SU-DHL-6 (cell line): ENCODE measurements at regions not wholly inside any gene's neighbourhood (a gene's known extent, or its start where the extent isn't known, plus 50 kb on each side); places are given as distances from the start of the nearest gene placed in this dataset.

Experiments
- H2AFZ ChIP-seq: fragments of 200-600 bp; sonication (generic); 2 replicates; pipeline ENCODE4 v1.6.1; 2014; ENCODE audit warnings: low read depth, mild to moderate bottlenecking, moderate library complexity, mixed read lengths, antibody characterized with exemption, low read length; ENCODE audit not compliant: severe bottlenecking
- H3F3A ChIP-seq: fragments of 200-600 bp; shearing (Covaris generic); 2 replicates; pipeline ENCODE4 v1.6.0; 2016; ENCODE audit warnings: antibody characterized with exemption, mild to moderate bottlenecking; ENCODE audit not compliant: insufficient read depth
- H3K27ac ChIP-seq: fragments of 200-600 bp; sonication (generic); 2 replicates; pipeline ENCODE4 v1.5.1; 2016; ENCODE audit warnings: low read depth, mild to moderate bottlenecking, low read length, moderate library complexity, mixed read lengths
- H3K27me3 ChIP-seq: fragments of 200-600 bp; sonication (generic), shearing (Covaris generic); 2 replicates; pipeline ENCODE4 v1.6.0; 2014; ENCODE audit warnings: mild to moderate bottlenecking, low read length
- H3K36me3 ChIP-seq: fragments of 200-600 bp; sonication (generic); 2 replicates; pipeline ENCODE4 v1.6.1; 2014; ENCODE audit warnings: mild to moderate bottlenecking, low read length, mixed read lengths
- H3K4me2 ChIP-seq: fragments of 300-600, 200-600 bp; shearing (Covaris generic), sonication (generic); 2 replicates; pipeline ENCODE4 v1.6.0; 2014; ENCODE audit warnings: low read length, low read depth, mild to moderate bottlenecking; ENCODE audit not compliant: poor library complexity, severe bottlenecking
- H3K4me3 ChIP-seq: fragments of 200-600 bp; sonication (generic); 2 replicates; pipeline ENCODE4 v1.5.1; 2014; ENCODE audit warnings: antibody characterized with exemption, low read length, mild to moderate bottlenecking, mixed read lengths; ENCODE audit not compliant: insufficient read depth, poor library complexity, severe bottlenecking
- H3K79me2 ChIP-seq: fragments of 200-600 bp; sonication (generic); 2 replicates; pipeline ENCODE4 v1.6.1; 2014; ENCODE audit warnings: mild to moderate bottlenecking, low read length, moderate library complexity; ENCODE audit not compliant: insufficient read depth
- H3K9ac ChIP-seq: fragments of 200-600 bp; sonication (generic); 2 replicates; pipeline ENCODE4 v1.7.0; 2014; ENCODE audit warnings: mild to moderate bottlenecking, low read length
- H3K9me2 ChIP-seq: fragments of 200-600 bp; sonication (generic); replicated peaks from 2 replicates; pipeline ENCODE4 v1.6.1; 2014; ENCODE audit warnings: low read length; ENCODE audit not compliant: insufficient read depth
- H3K9me3 ChIP-seq: fragments of 200-600 bp; sonication (generic); 2 replicates; pipeline ENCODE4 v1.6.1; 2014; ENCODE audit warnings: low read length, mixed read lengths; ENCODE audit not compliant: insufficient read depth
- H4K20me1 ChIP-seq: fragments of 200-600 bp; sonication (generic); 2 replicates; pipeline ENCODE4 v1.6.1; 2014; ENCODE audit warnings: low read depth, mild to moderate bottlenecking, antibody characterized with exemption, low read length, moderate library complexity, mixed read lengths
- EZH2phosphoT487 ChIP-seq: fragments of 200-600 bp; sonication (generic), shearing (Covaris generic); conservative IDR thresholded peaks from 2 replicates; pipeline ENCODE4 v1.6.1; 2018; ENCODE audit warnings: mild to moderate bottlenecking, antibody characterized with exemption, low read length, moderate library complexity, mixed read lengths
- TF ChIP-seq, protein P1 (sequence below): fragments of 200-600 bp; sonication (generic); IDR thresholded peaks from one replicate; pipeline ENCODE4 v1.5.1; 2017; ENCODE audit warnings: antibody characterized with exemption, mild to moderate bottlenecking, low read length, moderate library complexity; ENCODE audit not compliant: insufficient read depth, poor library complexity, severe bottlenecking

GRCh38 chr4:36852856-36853255 lies 391.7 kb upstream of the NWD2 start:
- Histone ChIP-seq H3K4me3 (no peak overlapping the region), H3K9me2 (no peaks in the 10 kb centered on the region), H3K79me2 (no peaks in the 10 kb centered on the region), H4K20me1 (no peaks in the 10 kb centered on the region), H3K27me3 (no peaks in the 10 kb centered on the region), H3K27ac (no peak overlapping the region), H2AFZ (no peak overlapping the region), H3K9ac (no peak overlapping the region), H3F3A (no peaks in the 10 kb centered on the region), H3K36me3 (no peaks in the 10 kb centered on the region), H3K4me2 (no peak overlapping the region), H3K9me3 (no peaks in the 10 kb centered on the region)
- TF ChIP-seq, protein P1, sequence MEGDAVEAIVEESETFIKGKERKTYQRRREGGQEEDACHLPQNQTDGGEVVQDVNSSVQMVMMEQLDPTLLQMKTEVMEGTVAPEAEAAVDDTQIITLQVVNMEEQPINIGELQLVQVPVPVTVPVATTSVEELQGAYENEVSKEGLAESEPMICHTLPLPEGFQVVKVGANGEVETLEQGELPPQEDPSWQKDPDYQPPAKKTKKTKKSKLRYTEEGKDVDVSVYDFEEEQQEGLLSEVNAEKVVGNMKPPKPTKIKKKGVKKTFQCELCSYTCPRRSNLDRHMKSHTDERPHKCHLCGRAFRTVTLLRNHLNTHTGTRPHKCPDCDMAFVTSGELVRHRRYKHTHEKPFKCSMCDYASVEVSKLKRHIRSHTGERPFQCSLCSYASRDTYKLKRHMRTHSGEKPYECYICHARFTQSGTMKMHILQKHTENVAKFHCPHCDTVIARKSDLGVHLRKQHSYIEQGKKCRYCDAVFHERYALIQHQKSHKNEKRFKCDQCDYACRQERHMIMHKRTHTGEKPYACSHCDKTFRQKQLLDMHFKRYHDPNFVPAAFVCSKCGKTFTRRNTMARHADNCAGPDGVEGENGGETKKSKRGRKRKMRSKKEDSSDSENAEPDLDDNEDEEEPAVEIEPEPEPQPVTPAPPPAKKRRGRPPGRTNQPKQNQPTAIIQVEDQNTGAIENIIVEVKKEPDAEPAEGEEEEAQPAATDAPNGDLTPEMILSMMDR, result no peak
- TF ChIP-seq EZH2phosphoT487, result no peak

GRCh38 chr4:36854554-36854953 lies 390.0 kb upstream of the NWD2 start:
- Histone ChIP-seq H3K27me3 (no peaks in the 10 kb centered on the region), H2AFZ (no peak overlapping the region), H3K4me3 (no peak overlapping the region), H3K9me2 (no peaks in the 10 kb centered on the region), H3K79me2 (no peaks in the 10 kb centered on the region), H3K27ac (no peak overlapping the region), H3K9ac (no peak overlapping the region), H3K9me3 (no peaks in the 10 kb centered on the region), H4K20me1 (no peaks in the 10 kb centered on the region), H3K36me3 (no peaks in the 10 kb centered on the region), H3F3A (no peaks in the 10 kb centered on the region), H3K4me2 (no peak overlapping the region)
- TF ChIP-seq, protein P1, result no peak
- no peak for TF ChIP-seq EZH2phosphoT487

- Histone ChIP-seq H2AFZ (no peak overlapping the region), H3F3A (no peaks in the 10 kb centered on the region), H3K79me2 (no peaks in the 10 kb centered on the region), H3K9ac (no peak overlapping the region), H4K20me1 (no peaks in the 10 kb centered on the region), H3K9me2 (no peaks in the 10 kb centered on the region), H3K27me3 (no peaks in the 10 kb centered on the region), H3K9me3 (no peaks in the 10 kb centered on the region), H3K27ac (no peak overlapping the region), H3K4me3 (no peak overlapping the region), H3K36me3 (no peaks in the 10 kb centered on the region), H3K4me2 (no peak overlapping the region)
- TF ChIP-seq EZH2phosphoT487, result no peak
- TF ChIP-seq, protein P1, result no peak
Observed at GRCh38 chr4:36863601-36864000, 380.9 kb upstream of the NWD2 start.

DNA sequence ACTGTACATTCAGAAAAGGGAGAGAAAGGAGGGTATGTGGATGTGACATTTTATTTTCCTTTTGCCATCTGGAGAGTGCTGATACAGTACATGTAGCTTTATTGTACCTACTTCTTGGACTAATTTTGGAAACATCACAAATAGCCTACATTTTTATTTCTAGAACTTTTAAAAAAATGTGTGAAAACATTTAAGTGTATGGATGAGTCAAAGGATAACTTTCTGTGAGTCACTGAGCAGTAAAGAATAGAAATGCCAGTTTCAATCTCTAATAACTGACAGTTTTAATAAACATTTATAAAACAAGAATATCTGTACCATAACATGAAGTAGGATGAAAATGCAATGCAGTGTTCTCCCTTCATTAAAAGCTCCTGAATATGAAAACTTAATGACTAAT lies 374.4 kb upstream of the NWD2 start:
- H3F3A ChIP-seq, result no peaks in the 10 kb centered on the region
- no peak overlapping the region for H2AFZ ChIP-seq
- TF ChIP-seq EZH2phosphoT487, result no peak
- TF ChIP-seq, protein P1, result no peak
- no peak overlapping the region for H3K4me2 ChIP-seq
- no peaks in the 10 kb centered on the region for H3K79me2 ChIP-seq
- H3K27me3 ChIP-seq, result no peaks in the 10 kb centered on the region
- H3K27ac ChIP-seq, result no peak overlapping the region
- no peak overlapping the region for H3K9ac ChIP-seq
- H3K4me3 ChIP-seq, result no peak overlapping the region
- H3K9me3 ChIP-seq, result no peaks in the 10 kb centered on the region
- H3K36me3 ChIP-seq, result no peaks in the 10 kb centered on the region
- H3K9me2 ChIP-seq, result no peaks in the 10 kb centered on the region
- H4K20me1 ChIP-seq, result no peaks in the 10 kb centered on the region
